ENCODE measurements at regions not wholly inside any gene's neighbourhood (a gene's known extent, or its start where the extent isn't known, plus 50 kb on each side); places are given as distances from the start of the nearest gene placed in this dataset.
"Not testable (repeated sequence)": the region's sequence is repeated elsewhere in the genome, so short reads cannot be mapped to it uniquely, and the experiment has no call there.

DNA sequence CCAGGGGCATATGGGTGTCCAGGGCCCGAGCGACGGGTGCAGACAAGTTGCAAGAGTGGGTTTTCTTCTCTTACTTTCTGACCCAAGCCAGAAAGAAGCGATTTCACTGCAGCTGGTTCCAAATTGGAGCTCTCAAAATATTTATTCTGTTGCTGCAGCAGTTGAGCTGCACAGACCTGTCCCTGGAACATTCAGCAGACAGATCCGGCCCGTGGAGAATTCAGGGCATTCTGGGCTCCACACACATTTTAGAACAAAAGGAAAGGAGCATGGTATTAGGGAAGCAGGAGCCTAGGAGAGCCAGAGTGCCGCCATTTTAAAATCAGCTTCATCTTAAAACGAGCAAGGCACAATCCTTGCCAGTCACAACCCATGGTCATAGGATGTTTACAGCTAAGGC lies 135.3 kb upstream of the TPM1 start:
- no peak for DNase-seq (ENCODE audit: low read depth)

DNA sequence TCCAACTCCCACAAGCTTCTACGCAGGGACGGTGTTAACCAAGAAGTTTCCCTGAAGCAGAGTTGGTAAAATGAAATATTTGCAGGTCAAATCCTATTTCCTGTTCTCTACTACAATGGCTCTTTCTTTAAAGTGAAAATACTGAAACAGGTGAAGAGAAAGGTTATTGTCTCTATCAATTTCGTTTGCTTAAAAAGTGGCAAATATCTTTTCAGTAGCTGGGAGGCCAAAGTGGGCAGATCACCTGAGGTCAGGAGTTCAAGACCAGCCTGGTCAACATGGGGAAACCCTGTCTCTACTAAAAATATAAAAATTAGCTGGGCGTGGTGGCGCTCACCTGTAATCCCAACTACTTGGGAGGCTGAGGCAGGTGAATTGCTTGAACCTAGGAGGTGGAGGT lies 134.2 kb upstream of the TPM1 start:
- DNase-seq (ENCODE audit: low read depth) = not testable (repeated sequence)

DNA sequence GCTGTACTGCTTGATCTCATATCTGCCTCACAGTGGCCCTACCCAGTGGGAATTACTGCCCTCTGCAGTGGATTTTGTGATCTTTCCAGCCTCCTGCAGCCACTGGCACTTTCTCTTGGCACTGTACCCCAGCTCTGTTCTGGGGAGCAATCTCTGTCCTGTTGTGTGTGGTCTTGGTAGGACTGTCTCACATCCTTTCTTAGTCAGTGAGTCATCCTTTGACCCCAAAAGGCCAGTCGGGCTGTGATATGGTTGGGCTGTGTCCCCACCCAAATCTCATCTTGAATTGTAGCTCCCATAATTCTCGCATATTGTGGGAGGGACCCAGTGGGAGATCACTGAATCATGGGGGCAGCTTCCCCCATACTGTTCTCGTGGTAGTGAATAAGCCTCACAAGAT lies 133.3 kb upstream of the TPM1 start:
- DNase-seq (ENCODE audit: low read depth) = no peak

DNA sequence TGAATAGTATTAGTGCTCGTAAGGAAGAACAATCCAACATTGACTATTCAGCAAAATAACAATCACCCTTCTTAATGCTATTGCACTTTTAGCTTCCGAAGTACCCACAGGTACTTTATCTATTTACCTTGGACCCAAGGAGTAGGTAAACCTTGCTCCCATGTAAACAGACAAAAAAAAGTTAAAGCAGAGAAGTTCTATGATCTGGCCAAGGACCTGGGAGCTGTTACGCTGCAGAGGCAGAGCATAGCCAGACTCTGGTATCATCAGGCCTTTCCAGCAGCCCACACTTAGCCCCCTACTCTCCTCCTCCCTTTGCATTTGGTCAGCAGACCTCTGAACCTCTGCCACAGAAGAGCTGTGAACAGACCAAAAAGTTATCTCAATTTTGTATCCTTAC lies 130.3 kb upstream of the TPM1 start:
- DNase-seq (ENCODE audit: low read depth) = no peak

DNA sequence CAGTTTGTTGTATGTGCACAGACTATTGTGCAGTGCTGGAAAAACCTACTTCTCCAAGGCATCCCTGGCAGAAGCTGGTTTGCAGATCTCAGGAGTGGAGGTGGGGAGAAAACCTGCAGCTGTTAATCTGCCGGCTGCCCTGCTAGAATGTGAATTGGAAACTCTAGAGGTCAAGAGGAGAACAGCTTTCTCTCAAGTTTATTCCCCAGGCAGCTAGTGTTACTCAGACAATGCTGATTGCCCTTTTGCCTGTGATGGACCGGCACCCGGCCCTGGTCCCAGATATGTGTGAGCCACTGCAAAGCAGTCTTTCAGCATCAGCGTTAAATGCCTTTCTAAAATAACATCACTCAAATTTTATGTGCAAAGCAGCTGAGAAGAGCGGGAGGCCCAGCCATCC lies 129.7 kb upstream of the TPM1 start:
- no peak for DNase-seq (ENCODE audit: low read depth)

DNA sequence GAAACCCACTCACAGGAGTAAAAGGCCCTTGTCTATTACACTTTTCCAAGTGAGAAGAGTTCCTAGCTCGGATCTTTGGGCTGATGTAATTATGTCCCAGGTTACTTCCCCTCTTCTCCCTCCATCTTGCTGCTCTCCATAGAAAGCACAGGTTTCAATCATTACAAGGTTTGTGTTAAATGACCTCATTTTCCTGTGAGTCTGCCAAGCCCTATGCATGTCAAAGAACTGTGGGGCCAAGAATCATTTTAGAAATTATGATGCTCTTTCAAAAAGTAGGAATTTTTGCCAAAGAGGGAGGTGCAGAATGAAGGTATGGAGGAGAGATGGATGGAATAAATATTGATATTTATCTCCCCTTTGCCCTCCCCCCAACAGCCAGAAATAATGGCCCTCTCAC lies 129.3 kb upstream of the TPM1 start:
- no peak for DNase-seq (ENCODE audit: low read depth)

DNA sequence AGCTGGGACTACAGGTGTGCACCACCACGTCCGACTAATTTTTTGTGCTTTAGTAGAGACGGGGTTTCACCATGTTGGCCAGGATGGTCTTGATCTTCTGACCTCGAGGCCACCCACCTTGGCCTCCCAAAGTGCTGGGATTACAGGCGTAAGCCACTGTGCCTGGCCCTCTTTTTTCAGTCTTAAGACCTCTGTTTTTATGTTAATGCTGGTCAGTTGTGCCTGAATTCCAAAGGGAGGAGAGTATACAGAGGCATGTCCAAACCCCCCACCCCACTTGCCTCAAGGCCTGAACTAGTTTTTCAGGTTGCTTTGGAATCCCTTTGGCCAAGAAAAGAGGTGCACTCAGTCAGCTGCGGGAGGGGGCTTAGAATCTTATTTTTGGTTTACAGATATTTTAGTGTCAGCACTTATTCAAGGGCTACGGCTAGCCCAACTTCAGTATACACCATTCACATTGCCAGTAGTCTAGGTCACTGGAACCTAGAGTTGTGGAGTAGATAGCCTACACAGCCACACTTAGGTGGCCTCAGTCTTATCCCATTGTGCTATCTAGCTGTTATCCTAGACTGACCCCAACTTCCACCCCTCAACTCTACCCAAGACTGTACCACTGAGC lies 128.0 kb upstream of the TPM1 start:
- no peak for DNase-seq (ENCODE audit: low read depth)

DNA sequence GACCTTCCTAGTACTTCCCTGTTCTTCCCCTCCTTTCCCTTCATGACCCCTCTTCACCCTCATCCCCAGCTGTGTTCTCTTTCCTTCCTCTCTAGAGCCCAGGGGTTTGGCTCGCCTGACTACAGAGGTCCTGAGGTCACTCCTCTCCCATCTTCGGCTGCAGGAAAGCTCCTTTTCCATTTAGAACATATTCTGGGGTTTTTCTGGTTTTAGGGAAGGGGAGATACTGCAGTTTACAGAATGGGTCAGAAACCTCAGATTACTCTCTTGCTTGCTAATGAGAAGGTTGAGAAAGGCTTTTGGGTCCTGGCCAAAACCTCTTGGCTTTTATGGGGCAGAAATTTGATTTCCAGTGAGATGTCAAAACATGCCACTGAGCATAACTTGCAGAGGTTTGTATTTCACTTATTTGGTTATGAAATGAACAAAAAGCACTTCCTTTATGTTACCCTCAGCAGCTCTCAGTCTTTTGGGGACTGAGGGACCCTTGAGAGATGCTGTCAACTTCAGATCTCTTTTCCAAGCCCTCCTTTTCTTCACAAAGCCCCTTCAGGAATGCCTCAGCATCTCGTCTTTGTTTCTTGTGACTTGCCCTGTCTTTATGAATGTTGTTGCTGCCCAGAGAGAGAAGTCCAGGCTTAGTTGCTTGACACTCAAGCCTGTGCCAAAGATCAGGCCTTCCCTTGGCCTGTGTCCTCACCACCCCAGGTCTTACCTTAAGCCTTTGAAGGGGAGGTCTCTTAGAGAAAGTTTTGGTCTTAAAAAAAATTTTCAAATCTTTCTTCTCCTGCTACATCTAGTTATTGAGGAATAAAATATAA lies 121.7 kb upstream of the TPM1 start:
- peak; percentile 80 for DNase-seq (ENCODE audit: low read depth)

DNA sequence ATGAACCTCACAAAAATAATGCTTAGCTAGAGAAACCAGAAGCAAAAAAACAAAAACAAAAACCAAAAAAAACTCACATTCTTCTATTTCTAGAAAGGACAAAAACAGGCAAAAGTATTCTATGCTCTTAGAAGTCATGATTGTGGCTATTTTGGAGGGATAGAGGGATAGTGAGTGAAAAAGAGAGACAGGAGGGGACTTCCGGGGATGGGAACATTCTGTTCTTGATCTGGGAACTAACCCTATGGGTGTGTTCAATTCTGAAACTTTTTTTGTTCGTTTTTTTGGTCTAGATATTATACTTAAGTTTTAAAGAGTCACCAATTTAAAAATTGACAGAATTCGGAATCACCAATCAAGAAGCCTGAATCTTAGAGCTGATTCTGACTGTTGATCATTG lies 120.0 kb upstream of the TPM1 start:
- no peak for DNase-seq (ENCODE audit: low read depth)

DNA sequence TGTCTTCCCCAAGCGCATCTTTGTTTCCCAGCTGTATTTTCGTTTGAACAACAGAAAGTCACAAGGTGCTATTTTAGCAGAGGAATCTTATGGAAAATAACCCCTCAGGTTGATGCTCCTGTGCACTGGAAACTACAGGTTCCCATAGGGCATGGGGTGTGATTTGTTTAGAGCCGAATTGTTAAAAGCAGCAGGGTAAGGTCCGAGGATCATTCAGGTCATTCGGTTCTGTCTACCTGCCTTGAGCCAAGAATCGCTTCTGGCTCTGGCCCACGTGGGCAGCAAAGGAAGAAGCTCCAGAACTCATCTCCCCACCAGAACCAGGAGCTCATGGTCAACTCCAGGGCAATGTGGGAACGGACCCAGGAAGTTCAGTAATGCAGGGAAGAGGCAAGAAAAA lies 116.7 kb upstream of the TPM1 start:
- no peak for DNase-seq (ENCODE audit: low read depth)

DNA sequence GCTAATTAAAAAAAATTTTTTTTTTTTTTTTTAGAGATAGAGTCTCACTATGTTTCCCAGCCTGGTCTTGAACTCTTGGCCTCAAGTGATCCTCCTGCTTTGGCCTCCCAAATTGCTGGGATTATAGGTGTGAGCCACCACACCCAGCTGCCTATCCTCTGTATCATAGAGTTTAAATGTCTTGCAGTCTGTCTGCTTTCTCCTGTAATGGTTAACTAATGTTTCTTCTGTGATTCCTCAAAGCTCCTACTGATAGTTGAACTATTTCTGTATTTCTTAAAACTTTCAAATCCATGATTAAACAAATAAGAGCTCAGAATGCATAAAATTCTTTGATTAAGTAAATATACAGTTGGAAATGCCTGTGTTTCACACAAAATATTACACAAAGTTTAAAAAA lies 115.4 kb upstream of the TPM1 start:
- no peak for DNase-seq (ENCODE audit: low read depth)

DNA sequence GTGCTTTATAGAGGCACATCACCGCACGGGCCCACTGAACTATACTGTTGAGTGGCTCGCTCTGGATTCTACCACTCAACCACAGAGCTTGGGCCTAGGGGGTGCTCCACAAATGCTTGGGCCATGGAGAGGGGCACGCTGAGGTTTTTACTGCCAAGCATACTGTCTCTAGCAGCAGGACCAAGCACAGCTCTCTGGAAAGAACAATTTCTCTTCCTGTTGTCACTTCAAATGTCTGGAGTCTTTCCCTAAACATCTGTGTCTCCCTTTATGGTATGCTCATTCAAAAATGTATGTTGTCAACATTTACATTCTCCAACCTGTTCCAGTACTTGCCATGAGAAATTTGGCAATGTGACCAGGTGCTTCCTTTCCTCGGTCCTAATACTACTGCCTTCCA lies 114.7 kb upstream of the TPM1 start:
- DNase-seq (ENCODE audit: low read depth) = no peak

DNA sequence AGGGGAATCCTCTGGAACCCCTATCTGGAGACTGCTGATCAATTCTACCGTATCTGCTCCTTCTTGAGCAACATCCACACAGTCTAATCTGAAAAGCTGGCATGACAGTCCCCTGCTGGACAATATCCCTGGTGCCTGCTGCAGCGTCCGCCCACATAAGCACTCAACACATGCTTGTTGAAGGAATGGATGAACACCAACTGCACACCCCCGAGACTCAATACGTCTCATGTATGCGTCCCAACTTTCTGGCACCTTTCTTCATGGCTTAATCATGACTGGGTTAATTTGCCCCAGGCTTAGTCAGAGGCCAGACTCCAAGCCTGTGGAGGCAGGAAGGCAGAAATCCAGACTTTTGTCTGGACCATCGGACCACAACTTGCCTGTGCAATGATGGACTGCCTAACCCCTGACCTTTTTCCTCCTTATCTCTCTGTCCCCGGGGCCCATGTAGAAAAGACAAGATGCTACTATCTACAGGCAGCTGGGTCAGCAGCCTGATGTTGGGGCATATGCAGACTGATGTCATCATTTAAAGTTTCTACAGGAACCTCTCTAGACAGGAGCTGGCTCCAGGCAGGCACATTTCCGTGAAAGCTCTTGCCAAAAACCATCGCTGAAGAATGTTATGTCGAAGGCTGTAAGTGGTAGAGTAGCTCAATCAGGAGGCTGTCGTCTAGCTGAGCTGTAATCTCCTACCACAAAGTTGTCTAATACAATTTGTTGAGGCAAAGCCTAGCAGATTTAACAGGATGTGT lies 114.1 kb upstream of the TPM1 start:
- peak; percentile 98 for DNase-seq (ENCODE audit: low read depth)

DNA sequence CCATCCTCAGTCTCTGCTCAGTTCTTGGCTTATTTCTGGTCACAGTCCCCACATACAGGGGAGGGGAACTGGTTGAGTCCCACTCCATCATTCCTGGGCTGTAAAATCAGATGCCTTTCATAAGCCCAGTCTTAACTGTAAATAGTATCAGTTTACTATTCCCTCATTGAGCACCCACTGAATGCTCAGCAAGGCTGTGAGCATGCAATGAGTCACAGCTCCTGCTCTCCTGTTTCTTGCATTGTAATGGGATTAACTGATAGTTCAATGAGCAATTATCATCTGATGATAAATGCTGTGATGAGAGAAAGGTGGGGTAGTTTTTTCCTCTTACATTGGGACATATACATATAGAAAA lies 113.6 kb upstream of the TPM1 start:
- DNase-seq (ENCODE audit: low read depth) = peak; percentile 90

DNA sequence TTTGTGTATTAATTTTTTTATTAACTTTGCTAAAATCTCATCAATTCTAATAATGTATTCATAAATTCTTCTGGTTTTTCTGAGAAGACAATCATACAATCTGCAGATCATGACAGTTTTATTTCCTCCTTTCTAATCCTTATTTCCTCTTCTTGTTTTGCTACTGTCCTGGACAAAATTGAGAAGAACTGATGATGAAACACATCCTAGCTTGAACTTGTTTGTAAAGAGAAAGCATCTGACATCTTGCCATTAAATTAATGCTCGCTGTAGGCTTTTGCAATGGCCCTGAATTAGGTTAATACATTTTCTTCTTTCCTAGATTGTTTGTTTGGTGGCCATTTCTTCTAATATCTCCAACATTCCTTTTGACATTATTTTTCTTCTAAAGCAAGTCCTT lies 110.9 kb upstream of the TPM1 start:
- no peak for DNase-seq (ENCODE audit: low read depth)

DNA sequence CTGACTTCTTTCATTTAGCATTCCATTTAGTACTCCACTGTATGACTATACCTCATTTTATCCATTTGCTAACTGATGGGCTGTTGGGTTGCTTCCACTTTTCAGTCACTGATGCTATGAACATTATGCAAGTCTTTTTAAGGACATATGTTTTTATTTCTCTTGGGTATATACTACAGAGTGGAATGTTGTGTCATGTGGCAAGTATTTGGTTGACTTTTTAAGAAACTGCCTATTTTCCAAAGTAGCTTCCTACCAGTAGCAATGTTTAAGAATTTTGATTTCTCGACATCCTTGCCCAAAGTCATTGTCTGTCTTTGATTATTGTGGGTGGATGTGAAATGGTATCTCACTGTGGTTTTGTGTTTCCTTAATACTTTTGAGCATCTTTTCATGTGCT lies 110.1 kb upstream of the TPM1 start:
- peak; percentile 37 for DNase-seq (ENCODE audit: low read depth)

DNA sequence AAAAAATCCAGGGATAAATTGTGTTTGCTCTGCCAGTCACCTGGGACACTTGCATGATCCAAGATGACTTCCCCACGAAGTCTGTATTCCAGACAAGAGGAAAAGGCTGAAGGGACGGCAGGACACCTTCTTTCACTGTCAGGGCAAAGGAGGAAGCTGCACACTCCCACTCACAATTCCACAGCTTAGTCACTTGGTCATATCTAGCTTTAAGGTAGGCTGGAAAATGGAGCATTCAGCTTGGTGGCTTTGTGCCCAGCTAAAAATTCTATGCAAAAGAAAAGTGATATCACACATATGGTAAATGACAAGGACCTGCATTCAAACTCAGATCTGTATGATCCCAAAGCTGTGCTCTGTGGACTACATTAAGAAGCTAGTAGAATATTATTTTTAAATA lies 109.2 kb upstream of the TPM1 start:
- peak; percentile 31 for DNase-seq (ENCODE audit: low read depth)

DNA sequence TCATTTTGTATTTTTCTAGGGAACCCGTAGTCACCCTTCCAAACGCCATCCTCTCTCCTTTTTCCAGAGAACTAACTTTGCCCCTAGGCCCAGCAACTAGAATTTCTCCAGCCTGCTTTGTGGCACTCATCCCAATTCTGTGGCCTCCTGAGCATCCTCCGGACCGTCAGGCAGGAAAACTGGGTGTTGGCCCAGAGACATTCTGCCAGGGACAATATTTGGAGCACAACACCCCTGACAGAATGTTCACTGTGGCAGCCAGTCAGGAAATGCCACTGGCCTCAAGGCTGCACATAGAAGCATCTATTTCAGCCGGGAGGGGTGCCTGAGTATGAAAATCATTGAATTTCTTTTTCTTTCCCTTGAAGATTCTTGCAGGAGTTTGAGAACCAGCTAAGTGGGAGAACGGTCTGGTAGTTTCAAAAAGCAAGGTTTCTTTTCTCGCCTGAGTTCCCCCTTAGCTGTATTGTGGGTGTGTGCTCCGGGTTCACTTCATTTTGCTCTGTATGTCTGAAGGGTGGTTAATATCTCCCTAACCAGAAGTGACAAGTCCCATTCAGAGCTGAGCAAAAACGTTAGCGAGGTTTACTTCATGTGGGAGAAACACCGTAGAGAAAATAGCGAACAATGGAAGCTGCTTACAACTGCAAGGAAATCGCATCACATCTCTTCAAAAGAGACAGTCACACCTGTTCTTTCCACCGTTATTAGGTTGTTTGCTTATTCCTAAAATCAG lies 108.1 kb upstream of the TPM1 start:
- DNase-seq (ENCODE audit: low read depth) = no peak

DNA sequence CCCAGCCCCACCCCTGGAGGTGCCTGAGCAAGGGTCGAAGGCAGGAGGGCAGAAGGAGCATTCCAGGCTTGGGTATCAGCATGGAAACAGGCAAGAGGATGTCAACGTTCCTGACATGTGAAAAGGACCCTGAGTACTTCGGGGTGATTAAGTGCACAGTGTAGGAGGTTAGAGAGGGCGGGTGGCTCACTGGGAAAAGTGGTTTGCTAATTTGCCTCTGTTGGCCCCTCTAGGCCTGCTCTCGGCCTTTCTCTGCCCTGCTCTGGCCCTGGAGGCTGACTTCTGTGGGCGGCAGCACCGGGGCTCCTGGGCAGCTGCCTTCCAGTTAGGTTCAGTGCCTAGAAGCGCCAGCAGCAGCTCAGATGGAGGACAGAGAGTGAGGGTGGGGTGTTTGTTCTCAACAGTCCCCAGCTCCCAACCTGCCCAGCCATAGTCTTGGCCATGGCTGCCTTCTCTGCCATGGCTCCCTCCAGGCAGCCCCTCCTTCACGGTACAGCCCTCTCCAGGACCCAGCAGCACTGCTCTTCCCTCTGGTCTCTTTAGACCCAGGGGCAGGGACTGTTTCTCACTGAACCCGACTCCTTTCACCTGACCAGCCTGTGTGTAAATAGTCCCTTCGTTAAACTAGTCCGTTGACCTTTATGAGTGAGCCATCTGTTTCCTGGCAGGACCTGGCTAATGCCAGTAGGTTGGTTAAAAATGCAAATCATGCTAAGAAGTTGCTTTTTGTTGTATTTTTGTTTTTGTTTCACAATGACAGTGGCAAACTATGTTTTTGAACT lies 107.1 kb upstream of the TPM1 start:
- DNase-seq (ENCODE audit: low read depth) = no peak

DNA sequence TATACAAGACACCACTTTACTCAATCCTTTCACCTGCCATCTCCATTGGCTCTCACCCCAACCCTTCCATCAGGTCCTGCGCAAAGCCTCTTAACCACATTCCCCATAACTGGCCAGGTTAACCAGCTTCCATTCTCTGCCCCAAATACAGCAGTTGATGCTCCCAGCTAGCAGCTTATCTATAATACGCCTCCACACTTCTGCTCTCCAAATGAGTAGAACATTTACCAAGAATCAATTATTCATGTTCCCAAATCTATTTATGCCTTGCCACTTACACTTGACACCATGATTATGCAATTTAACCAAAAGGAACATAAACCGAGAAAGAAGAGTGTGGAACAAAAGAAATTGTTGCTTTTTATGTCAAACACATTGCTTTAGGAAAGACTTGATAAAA lies 103.7 kb upstream of the TPM1 start:
- no peak for DNase-seq (ENCODE audit: low read depth)

DNA sequence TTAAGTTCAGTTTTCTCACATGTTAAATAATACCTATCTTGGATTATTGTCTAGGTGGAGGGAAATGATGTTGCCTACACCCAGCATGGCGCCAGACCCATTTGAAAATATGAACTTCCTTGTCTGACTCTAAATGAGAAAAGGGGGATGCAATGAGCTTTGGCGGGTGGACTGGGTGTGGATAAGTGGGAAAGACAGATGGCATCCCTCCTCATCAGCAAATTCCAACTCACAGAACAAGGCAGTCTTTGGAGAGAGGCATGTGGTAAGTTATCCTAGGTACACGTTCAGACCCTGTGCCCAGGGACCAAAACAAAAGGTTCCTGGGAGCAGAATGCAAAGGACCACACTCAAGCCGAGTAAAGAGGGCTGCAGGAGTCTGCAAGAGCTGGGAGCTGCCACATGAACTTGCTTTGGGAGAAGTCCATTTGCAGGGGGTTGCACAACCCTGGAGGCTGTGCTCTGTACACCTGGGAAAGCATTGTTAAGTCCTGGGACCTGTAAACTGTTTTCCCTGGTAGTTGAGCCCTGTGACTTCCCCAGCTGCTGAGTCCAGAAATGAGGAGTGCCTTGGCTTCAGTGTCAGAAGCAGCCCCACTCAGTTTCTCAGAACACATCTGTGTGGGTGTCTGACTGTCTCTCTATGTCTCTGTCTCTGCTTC lies 102.3 kb upstream of the TPM1 start:
- DNase-seq (ENCODE audit: low read depth) = no peak

Measured in M059J (cell line).